Fibroblast of lung (primary cell): ENCODE measurements at regions not wholly inside any gene's neighbourhood (a gene's known extent, or its start where the extent isn't known, plus 50 kb on each side); places are given as distances from the start of the nearest gene placed in this dataset.

Experiments
- DNase-seq, 2 donors: peaks; one replicate each; pipeline versions ENCODE4 v3.0.0 to v3.0.0-alpha.2; 2010; ENCODE audit warnings: low read depth in 2 of 2
- H2AFZ ChIP-seq: 2 replicates; pipeline ENCODE4 v1.5.1; 2012; ENCODE audit warnings: low read length, control low read depth, inconsistent platforms
- H3K27ac ChIP-seq: 2 replicates; pipeline ENCODE4 v1.5.1; 2011; ENCODE audit warnings: low read length, control low read depth; ENCODE audit not compliant: insufficient read depth
- H3K27me3 ChIP-seq: 2 replicates; pipeline ENCODE4 v1.5.1; 2011; ENCODE audit warnings: mild to moderate bottlenecking, low read length; ENCODE audit not compliant: control insufficient read depth, insufficient read depth
- H3K36me3 ChIP-seq: 2 replicates; pipeline ENCODE4 v1.5.1; 2011; ENCODE audit warnings: low read length; ENCODE audit not compliant: control insufficient read depth, insufficient read depth
- H3K4me1 ChIP-seq: 2 replicates; pipeline ENCODE4 v1.5.1; 2011; ENCODE audit warnings: low read length; ENCODE audit not compliant: control insufficient read depth, insufficient read depth; ENCODE audit errors: extremely low read depth
- H3K4me2 ChIP-seq: 2 replicates; pipeline ENCODE4 v1.5.1; 2011; ENCODE audit warnings: low read length, control low read depth; ENCODE audit not compliant: insufficient read depth; ENCODE audit errors: extremely low read depth
- H3K4me3 ChIP-seq, 4 experiments: fragments of 200-600 bp in 1 of 4; sonication (generic) in 1 of 4; replicated peaks in 1 of 4; 2 replicates each; pipeline ENCODE4 v1.5.1; 2011 to 2016; ENCODE audit warnings: low read length in 4 of 4, low read depth in 3 of 4, mild to moderate bottlenecking in 3 of 4, control low read depth in 2 of 4, inconsistent platforms in 1 of 4, mixed read lengths in 1 of 4; ENCODE audit not compliant: insufficient read depth in 1 of 4; ENCODE audit errors: control extremely low read depth in 1 of 4
- H3K79me2 ChIP-seq: 2 replicates; pipeline ENCODE4 v1.5.1; 2012; ENCODE audit warnings: mild to moderate bottlenecking, low read length, inconsistent platforms; ENCODE audit not compliant: control insufficient read depth, insufficient read depth
- H3K9ac ChIP-seq: 2 replicates; pipeline ENCODE4 v1.5.1; 2011; ENCODE audit warnings: mild to moderate bottlenecking, low read length, control low read depth; ENCODE audit not compliant: insufficient read depth
- H3K9me3 ChIP-seq: 2 replicates; pipeline ENCODE4 v1.5.1; 2012; ENCODE audit warnings: low read depth, low read length; ENCODE audit not compliant: control insufficient read depth, insufficient read depth
- H4K20me1 ChIP-seq: 2 replicates; pipeline ENCODE4 v1.5.1; 2011; ENCODE audit warnings: low read length; ENCODE audit not compliant: control insufficient read depth, insufficient read depth; ENCODE audit errors: extremely low read depth
- EZH2 ChIP-seq: IDR thresholded peaks from 2 replicates; pipeline ENCODE4 v1.5.1; 2012; ENCODE audit warnings: low read length, control low read depth, mild to moderate bottlenecking; ENCODE audit errors: missing control alignments
- TF ChIP-seq, protein P1 (sequence below), 2 donors: IDR thresholded peaks in 1 of 2; conservative IDR thresholded peaks in 1 of 2; 1 replicate in 1 of 2; 2 replicates in 1 of 2; pipeline ENCODE4 v1.5.1; 2011 to 2012; ENCODE audit warnings: low read length in 2 of 2, control low read depth in 1 of 2, inconsistent platforms in 1 of 2, low read depth in 1 of 2, mild to moderate bottlenecking in 1 of 2

DNA sequence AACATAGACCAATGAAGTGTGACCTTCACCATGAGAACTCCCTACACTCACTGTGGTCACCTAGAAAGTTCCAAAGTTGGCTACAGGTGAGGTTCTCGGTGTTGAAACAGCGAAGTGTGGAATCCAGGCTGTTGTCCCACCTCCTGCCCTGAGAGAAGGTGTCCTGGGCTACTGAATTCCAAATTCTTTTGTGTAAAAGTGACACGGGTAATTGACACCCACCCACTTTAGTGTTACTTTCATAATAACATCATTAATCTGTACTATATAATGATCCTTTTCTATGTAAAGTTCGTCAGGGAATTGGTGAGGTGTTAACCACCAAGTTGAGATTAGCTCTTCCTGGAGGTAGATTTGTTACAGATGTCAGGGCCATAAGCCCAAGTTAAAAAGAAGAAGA is 690.7 kb downstream of the RWDD3 start:
- no peaks in the 10 kb centered on the region for H4K20me1 ChIP-seq
- no peaks in the 10 kb centered on the region for H3K9me3 ChIP-seq
- TF ChIP-seq, protein P1, sequence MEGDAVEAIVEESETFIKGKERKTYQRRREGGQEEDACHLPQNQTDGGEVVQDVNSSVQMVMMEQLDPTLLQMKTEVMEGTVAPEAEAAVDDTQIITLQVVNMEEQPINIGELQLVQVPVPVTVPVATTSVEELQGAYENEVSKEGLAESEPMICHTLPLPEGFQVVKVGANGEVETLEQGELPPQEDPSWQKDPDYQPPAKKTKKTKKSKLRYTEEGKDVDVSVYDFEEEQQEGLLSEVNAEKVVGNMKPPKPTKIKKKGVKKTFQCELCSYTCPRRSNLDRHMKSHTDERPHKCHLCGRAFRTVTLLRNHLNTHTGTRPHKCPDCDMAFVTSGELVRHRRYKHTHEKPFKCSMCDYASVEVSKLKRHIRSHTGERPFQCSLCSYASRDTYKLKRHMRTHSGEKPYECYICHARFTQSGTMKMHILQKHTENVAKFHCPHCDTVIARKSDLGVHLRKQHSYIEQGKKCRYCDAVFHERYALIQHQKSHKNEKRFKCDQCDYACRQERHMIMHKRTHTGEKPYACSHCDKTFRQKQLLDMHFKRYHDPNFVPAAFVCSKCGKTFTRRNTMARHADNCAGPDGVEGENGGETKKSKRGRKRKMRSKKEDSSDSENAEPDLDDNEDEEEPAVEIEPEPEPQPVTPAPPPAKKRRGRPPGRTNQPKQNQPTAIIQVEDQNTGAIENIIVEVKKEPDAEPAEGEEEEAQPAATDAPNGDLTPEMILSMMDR (conservative IDR thresholded peaks at IDR 0.05 in 1 of 2, IDR thresholded peaks at IDR 0.05 in 1 of 2; ENCODE audit: low read depth in 1 of 2, low read length in 2 of 2), result no peak
- no peak for TF ChIP-seq EZH2
- no peaks in the 10 kb centered on the region for H3K27me3 ChIP-seq
- H3K9ac ChIP-seq, result no peak overlapping the region
- no peaks in the 10 kb centered on the region for H3K36me3 ChIP-seq
- H2AFZ ChIP-seq, result no peak overlapping the region
- DNase-seq, result no peak
- H3K79me2 ChIP-seq, result no peaks in the 10 kb centered on the region
- no peak overlapping the region for H3K4me2 ChIP-seq
- no peak overlapping the region for H3K27ac ChIP-seq
- H3K4me3 ChIP-seq, result no peak overlapping the region
- H3K4me1 ChIP-seq, result no peaks in the 10 kb centered on the region

DNA sequence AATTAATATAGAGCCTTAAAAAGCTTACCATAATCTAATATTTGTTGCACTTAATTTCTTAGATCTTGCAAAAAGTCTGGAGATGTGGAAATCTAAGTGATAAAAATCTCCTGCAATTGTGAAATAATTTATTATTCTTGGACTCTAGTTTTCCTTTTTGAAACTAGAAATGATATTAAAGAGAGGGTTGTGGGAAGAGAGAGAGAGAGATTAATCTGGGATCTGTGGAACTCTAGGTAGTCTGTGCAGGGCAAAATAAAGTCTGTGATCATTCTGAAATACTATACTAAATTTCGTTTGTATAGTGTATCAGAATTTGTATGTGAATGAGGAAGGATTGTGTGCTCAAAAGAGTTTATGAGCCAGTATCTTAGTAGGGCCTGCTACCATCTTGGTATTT is 692.3 kb downstream of the RWDD3 start:
- no peak for DNase-seq
- TF ChIP-seq, protein P1 (conservative IDR thresholded peaks at IDR 0.05 in 1 of 2, IDR thresholded peaks at IDR 0.05 in 1 of 2; ENCODE audit: low read depth in 1 of 2, low read length in 2 of 2), result no peak
- no peak for TF ChIP-seq EZH2
- no peaks in the 10 kb centered on the region for H3K9me3 ChIP-seq

DNA sequence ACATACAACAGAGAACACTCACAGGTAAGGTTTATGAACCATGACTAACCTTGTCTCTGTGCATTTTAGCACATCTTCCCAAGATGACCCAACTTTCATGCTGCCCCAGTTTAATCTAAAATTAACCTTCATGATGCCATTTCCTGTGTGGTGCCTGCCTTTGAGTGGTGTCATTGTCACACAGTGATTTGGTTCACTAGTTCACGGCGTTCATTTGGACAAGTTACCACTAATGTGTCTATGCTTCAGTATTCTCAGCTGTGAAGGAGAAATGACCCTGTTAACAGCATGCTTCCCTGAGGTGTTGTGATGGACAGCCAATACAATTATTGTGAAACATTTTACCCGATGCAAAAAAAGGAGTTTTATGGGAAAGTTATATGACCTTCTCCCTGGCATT is 693.1 kb downstream of the RWDD3 start:
- Histone ChIP-seq H3K9me3 (no peaks in the 10 kb centered on the region), H2AFZ (no peak overlapping the region), H3K4me1 (no peaks in the 10 kb centered on the region), H3K4me3 (no peak overlapping the region), H3K79me2 (no peaks in the 10 kb centered on the region), H4K20me1 (no peaks in the 10 kb centered on the region), H3K9ac (no peak overlapping the region), H3K36me3 (no peaks in the 10 kb centered on the region), H3K27me3 (no peaks in the 10 kb centered on the region), H3K4me2 (no peak overlapping the region), H3K27ac (no peak overlapping the region)
- TF ChIP-seq, protein P1 (conservative IDR thresholded peaks at IDR 0.05 in 1 of 2, IDR thresholded peaks at IDR 0.05 in 1 of 2; ENCODE audit: low read depth in 1 of 2, low read length in 2 of 2), result no peak
- no peak for DNase-seq

More for the DNA sequence above, 692.3 kb downstream of the RWDD3 start:
- H3K36me3 ChIP-seq, result no peaks in the 10 kb centered on the region
- H3K79me2 ChIP-seq, result no peaks in the 10 kb centered on the region
- no peak overlapping the region for H2AFZ ChIP-seq
- H3K9ac ChIP-seq, result no peak overlapping the region
- H3K4me1 ChIP-seq, result no peaks in the 10 kb centered on the region
- H3K27ac ChIP-seq, result no peak overlapping the region
- H4K20me1 ChIP-seq, result no peaks in the 10 kb centered on the region
- H3K27me3 ChIP-seq, result no peaks in the 10 kb centered on the region
- no peak overlapping the region for H3K4me2 ChIP-seq
- H3K4me3 ChIP-seq, result no peak overlapping the region
